GM12872 (cell line): ENCODE measurements at regions not wholly inside any gene's neighbourhood (a gene's known extent, or its start where the extent isn't known, plus 50 kb on each side); places are given as distances from the start of the nearest gene placed in this dataset.

Source experiments
- CTCF ChIP-seq: IDR thresholded peaks from 3 replicates; pipeline ENCODE4 v1.5.1; 2011; ENCODE audit warnings: low read depth, mild to moderate bottlenecking, low read length, moderate library complexity; ENCODE audit not compliant: insufficient read depth

GRCh38 chr16:7086822-7087616 lies 245.6 kb upstream of the RBFOX1 start:
- TF ChIP-seq CTCF = no peak

GRCh38 chr16:7085776-7086175 lies 246.9 kb upstream of the RBFOX1 start:
- TF ChIP-seq CTCF = no peak

- TF ChIP-seq CTCF = no peak
Observed at GRCh38 chr16:7083096-7083495, 249.5 kb upstream of the RBFOX1 start.

- TF ChIP-seq CTCF = no peak
Observed at GRCh38 chr16:7077636-7078035, 255.0 kb upstream of the RBFOX1 start.

- no peak for TF ChIP-seq CTCF
Observed at GRCh38 chr16:7074715-7075114, 257.9 kb upstream of the RBFOX1 start.

- TF ChIP-seq CTCF = no peak
Observed at GRCh38 chr16:7057458-7057857, 275.2 kb upstream of the RBFOX1 start.

- no peak for TF ChIP-seq CTCF
Observed at GRCh38 chr16:7055443-7055842, 277.2 kb upstream of the RBFOX1 start.
